A673 (cell line): ENCODE measurements at regions not wholly inside any gene's neighbourhood (a gene's known extent, or its start where the extent isn't known, plus 50 kb on each side); places are given as distances from the start of the nearest gene placed in this dataset.

ENCODE experiments used
- EZH2 ChIP-seq: fragments of 200-600 bp; sonication (generic); IDR thresholded peaks from 2 replicates; pipeline ENCODE4 v1.6.1; 2017; ENCODE audit warnings: borderline replicate concordance, low read depth, mild to moderate bottlenecking, mixed read lengths, antibody characterized with exemption, low read length; ENCODE audit not compliant: poor library complexity, severe bottlenecking
- TF ChIP-seq, protein P1 (sequence below): fragments of 300-800, 200-600 bp; sonication (generic); conservative IDR thresholded peaks from 2 replicates; pipeline ENCODE4 v1.5.1; 2017; ENCODE audit warnings: low read depth, mild to moderate bottlenecking, antibody characterized with exemption, low read length, moderate library complexity, mixed read lengths

DNA sequence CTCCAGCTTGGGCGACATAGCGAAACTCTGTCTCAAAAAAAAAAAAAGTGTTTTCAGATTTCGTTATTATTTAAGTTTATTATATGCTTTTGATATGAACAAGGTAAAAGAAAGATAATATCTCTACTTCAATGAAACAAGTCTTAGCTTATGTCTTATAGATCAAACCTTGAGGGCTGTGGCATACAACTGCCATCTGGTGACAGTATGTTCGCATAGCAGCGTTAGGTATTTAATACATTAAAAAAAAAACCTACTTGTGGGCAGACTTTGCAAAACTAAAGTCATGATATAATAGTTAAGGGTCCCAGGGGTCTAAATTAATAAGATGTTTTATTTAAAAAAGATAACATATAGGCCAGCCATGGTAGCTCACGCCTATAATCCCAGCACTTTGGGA is 161.2 kb upstream of the AMOT start:
- TF ChIP-seq, protein P1, sequence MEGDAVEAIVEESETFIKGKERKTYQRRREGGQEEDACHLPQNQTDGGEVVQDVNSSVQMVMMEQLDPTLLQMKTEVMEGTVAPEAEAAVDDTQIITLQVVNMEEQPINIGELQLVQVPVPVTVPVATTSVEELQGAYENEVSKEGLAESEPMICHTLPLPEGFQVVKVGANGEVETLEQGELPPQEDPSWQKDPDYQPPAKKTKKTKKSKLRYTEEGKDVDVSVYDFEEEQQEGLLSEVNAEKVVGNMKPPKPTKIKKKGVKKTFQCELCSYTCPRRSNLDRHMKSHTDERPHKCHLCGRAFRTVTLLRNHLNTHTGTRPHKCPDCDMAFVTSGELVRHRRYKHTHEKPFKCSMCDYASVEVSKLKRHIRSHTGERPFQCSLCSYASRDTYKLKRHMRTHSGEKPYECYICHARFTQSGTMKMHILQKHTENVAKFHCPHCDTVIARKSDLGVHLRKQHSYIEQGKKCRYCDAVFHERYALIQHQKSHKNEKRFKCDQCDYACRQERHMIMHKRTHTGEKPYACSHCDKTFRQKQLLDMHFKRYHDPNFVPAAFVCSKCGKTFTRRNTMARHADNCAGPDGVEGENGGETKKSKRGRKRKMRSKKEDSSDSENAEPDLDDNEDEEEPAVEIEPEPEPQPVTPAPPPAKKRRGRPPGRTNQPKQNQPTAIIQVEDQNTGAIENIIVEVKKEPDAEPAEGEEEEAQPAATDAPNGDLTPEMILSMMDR = 0 out of 2 replicates have a peak, but pooled peaks have one; percentile 18
- no peak for TF ChIP-seq EZH2
